HG02610 (cell line): ENCODE measurements at regions not wholly inside any gene's neighbourhood (a gene's known extent, or its start where the extent isn't known, plus 50 kb on each side); places are given as distances from the start of the nearest gene placed in this dataset.

Experiments
- ATAC-seq: cut with Tn5 transposase; IDR thresholded peaks from one replicate; pipeline ENCODE4 v1.9.1; 2021; ENCODE audit warnings: mild to moderate bottlenecking, moderate library complexity; ENCODE audit not compliant: unreplicated experiment

DNA sequence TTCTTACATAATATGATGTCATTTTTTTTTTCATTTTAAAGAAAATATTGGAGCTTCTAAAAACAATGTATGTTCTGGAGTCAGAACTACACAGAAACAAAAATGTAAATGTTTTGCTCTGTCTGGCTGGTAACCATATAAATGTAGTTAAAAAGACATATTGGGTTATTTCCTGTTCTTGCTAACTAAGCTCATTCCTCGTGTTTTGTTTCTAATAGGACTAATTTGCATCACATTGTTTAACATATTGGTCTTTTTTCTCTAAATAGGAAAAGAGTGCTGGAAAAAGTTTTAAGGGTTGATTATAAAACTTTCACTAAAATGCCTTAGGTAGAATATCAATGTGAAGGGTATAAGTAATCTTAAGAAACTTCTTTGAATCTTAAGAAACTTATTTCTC, 221.3 kb downstream of the SLC6A15 start:
- no peak for ATAC-seq

DNA sequence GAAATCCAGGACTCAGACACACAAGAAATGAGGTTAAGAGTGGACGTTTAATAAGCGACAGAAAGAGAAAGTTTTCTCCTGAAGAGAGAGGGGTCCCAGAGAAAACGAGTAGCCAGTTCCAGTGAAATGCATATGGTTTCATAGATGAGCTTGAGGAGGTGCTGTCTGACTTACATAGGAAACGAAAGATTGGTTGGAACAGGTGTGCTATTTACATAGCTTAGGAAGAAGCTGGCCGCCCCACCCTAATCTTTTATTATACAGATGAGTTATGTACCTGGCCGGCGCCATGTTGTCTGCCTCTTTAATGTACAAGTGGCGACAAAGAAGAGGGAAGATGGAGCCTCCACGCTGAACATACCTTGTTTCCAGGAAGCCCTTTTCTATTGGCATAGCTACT, 223.0 kb downstream of the SLC6A15 start:
- no peak for ATAC-seq

- ATAC-seq, result no peak
Measured at GRCh38 chr12:84685379-84685778, 227.2 kb downstream of the SLC6A15 start.

- no peak for ATAC-seq
Measured at GRCh38 chr12:84676787-84677186, 235.8 kb downstream of the SLC6A15 start.

GRCh38 chr12:84661786-84662185, 250.8 kb downstream of the SLC6A15 start:
- no peak for ATAC-seq

DNA sequence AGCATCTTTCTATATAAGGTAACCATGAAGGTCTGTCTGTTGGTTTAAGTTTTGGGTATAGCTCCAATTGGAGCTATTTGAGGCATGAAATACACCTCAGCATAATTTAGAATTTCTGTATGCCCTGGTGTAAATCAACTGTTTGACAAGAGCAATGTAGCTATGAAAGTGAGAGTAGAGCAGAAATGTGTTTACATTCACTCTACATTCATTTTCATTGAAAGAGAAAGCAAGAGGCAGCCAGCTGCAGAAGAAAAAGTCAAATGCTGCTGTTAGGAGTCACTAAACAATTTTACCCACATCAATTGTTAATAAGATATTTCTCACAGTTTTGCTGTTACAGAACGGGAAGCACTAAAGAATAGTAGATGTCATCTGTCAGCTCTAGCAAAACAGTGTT, 252.5 kb downstream of the SLC6A15 start:
- no peak for ATAC-seq

GRCh38 chr12:84658877-84659276, 253.7 kb downstream of the SLC6A15 start:
- no peak for ATAC-seq

DNA sequence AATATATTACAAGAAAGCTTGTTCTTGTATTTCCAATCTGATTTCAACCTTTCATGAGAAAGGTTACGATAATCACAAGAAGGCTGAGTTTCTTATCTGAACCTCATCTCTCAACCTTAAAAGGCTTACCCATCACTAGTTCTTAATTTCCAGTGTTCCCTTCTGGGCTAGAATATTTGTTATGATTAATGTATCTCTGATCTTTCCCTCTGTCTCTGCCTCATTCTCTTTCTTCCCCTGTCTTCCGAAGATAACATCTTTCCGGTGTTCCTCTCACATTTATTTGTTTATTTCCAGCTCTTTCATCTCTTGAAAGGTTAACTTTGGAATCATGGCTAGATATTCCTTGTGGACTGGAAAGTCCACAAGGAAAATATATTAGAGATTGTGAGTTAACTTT, 255.9 kb downstream of the SLC6A15 start:
- no peak for ATAC-seq

GRCh38 chr12:84653482-84653881, 259.1 kb downstream of the SLC6A15 start:
- no peak for ATAC-seq

GRCh38 chr12:84648425-84648824, 264.2 kb downstream of the SLC6A15 start:
- ATAC-seq, result no peak

GRCh38 chr12:84644908-84645307, 267.7 kb downstream of the SLC6A15 start:
- no peak for ATAC-seq

GRCh38 chr12:84643993-84644392, 268.6 kb downstream of the SLC6A15 start:
- ATAC-seq, result no peak

DNA sequence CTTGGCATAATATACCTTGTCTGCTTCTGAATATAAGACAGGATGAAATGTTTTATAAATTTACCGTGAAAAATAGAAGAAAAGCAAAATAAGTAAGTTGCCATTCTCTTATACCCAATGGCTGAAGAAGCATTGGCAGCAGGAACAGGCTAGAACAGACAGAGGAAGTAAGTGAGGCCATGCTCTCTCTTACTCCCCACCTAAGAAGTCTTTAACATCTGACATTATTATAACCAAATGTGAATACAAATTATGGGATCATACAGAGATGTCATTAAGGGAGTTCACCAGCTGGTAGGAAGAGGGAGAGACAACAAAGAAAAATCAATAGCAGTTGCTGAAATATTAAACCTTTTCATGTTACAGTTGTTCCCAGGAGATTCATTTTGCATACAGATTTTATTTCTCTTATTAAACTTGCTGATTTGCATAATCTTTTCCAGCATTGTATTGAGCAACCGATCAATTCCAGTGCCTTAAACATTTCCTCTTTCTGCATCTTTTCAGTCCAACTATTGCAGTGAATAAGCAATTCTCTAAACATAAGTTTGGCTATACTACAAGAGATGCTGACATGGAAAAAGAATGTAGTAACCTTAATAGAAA, 270.6 kb downstream of the SLC6A15 start:
- no peak for ATAC-seq

DNA sequence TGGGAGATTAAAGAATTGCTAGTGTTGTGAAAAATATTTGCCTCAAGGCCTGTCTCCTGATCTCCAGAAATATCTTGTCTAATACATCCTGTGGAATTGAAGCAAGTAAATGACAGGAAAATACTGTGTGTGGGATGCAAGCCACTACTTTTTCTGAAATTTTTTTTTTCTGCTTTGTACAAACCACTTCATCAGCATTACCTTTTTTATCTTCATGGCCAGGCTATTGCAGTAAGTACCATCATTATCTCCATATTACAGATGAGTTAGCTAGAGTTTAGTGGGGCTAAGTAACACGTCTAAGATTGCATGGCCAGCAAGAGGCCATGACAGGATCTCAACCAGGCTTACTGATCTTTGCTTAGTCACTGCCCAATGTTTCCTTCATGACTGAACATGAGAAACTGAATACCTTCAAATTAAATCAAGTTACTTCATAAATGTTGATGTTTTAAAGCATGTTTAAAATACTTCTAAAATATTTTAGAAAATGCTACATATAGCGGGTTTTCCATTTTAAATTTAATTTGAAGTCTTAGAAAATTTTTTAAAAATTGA, 273.7 kb downstream of the SLC6A15 start:
- ATAC-seq, result no peak

DNA sequence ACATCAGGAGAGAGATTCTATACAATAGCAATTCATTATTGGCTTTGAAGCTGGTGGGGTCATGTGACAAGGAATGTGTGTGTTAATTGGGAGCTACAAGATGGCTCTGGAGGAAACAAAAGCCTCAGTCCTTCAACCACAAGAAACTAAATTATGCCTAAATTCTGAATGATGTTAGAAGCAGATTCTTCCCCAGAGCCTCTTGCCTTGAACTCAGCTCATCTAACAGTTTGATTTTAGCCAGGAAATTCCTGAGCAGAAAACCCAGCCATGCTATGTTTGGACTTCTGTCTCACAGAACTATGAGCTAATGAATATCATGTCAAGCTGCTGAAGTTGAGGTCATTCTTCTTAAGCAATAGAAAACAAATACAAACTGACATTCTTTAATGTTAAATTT, 274.7 kb downstream of the SLC6A15 start:
- ATAC-seq, result no peak

DNA sequence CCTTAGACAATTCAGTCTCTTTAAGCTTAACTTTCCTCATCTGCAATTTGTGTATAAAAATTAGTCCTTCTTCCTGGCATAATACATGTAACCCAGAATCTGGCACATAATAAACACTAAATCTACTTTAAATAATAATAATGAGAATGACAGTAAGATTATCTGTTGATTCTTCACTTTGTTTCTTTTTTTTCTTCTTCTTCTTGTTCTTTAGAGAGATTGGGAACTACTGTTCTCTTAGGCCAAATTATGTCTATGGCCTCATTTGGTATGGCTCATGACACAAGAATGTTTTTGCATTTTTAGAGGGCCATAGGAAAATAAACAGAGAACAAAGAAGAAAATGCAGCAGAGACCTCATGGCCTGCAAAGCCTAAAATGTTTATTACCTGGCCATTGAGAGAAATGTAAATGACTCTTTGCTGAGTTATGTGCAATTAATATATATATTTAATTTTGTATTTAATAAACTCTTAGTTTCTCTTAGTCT, 275.8 kb downstream of the SLC6A15 start:
- ATAC-seq, result no peak

GRCh38 chr12:84634526-84634925, 278.1 kb downstream of the SLC6A15 start:
- ATAC-seq, result no peak

DNA sequence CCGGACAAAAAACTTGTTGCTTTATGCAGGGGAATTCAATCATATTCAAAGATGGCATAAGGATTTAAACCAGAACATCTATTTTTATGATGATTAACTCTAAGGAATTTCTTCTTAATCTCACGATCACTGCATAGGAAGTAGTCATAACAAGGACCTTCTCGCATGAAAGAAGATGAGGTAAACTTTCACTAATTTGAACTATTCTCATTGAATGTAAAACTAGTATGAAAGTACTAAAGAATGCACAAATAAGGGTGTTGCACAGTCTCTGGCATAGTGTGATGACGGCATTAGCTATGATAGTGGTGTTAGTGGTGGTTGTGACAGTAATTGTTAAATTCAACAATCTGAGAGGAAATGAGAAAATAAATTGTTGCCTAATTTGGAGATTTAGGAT, 280.0 kb downstream of the SLC6A15 start:
- no peak for ATAC-seq

DNA sequence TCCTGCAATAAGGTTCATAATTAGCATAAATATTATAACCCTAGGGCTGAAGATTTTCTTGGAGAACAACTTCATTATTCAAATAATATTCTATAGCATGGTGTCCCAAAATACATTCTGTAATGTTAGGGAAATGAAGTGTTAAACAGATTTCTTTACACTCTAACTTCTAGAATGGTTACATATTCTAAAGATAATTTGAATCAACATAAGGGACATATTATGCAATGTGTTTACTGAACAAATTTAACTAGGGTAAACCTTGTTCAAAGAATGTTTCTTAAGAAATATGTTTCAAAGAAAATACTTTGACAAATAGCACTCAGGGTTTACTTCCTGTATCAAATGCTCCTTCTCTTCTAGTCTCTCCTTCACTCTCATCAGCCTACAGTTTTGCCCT, 281.6 kb downstream of the SLC6A15 start:
- ATAC-seq, result no peak

DNA sequence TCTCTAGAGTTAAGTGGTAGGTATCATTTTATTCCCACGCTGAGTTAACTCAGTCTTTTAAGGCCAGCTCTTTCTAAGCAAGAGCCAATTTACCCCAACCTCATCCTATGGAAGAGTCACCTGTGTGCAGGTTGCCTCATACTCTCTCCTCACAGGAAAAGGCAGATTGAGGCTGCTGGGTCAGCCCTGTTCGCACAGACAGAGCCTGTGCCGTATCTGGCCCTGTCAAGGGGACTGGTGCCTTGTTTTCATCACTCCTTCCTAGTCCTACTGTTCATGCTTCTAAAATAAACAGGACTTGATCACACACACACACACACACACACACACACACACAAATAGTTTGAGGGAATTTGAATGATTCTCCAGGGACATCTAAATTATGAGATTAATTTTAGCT, 285.0 kb downstream of the SLC6A15 start:
- ATAC-seq, result no peak

DNA sequence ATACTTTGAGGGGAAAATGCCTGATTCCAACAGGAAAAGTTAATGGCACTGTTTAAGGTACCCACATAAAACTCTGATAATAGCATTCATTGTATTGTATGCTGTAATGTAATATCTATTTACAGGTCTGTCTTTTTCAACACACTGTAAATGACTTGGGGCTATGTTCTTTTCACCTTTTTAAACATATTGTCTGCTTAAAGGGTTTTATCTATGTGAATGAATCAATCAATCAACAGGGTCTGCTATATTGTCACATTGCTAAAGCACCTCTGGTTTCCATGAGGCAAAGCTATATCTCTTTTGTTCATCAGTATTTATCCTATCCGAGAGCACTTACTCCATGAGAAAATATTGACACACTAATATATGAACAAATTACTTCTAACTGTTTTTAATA, 288.0 kb downstream of the SLC6A15 start:
- no peak for ATAC-seq

DNA sequence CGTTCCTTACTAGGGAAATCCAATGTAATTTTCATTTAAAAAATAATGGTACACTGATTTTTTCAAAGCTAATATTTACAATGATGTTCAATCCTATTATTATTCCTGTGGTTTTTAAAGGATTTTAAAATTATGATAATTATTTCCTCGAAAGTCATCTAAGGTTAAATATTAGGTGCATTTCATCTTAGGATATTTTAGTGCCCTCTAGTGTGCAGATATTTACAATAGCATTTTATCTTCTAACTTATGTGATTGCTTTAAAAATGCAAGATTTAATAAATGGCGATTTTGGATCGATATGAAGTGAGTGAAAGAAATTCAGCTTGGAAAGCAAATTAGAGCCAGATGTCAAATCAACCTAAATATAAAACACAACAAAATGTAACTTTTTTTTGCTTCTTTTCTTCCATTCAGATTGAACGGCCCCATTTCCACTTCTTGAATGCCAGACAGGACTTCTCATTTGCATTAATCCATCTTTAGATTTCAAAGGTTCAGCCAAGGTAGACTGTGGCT, 293.5 kb downstream of the SLC6A15 start:
- ATAC-seq, result no peak
